Memory B cell (primary cell): ENCODE measurements at regions not wholly inside any gene's neighbourhood (a gene's known extent, or its start where the extent isn't known, plus 50 kb on each side); places are given as distances from the start of the nearest gene placed in this dataset.

Experiments used
- ATAC-seq: fragments of 150-1000 bp; cut with Tn5 transposase; 2 replicates; pipeline ENCODE4 v1.10.0; 2021; ENCODE audit warnings: low read depth, mild to moderate bottlenecking, moderate library complexity
- DNase-seq, 2 donors: peaks; one replicate each; pipeline ENCODE4 v3.0.0; 2022; ENCODE audit warnings: low spot score in 2 of 2
- H3K27ac Mint-ChIP-seq: one replicate; pipeline ENCODE4 v1.8.0; 2022; ENCODE audit warnings: mild to moderate bottlenecking, moderate library complexity, mixed read lengths
- H3K27me3 Mint-ChIP-seq: one replicate; pipeline ENCODE4 v1.8.0; 2022; ENCODE audit warnings: mixed read lengths
- H3K36me3 Mint-ChIP-seq: one replicate; pipeline ENCODE4 v1.8.0; 2022; ENCODE audit warnings: mild to moderate bottlenecking, mixed read lengths
- H3K4me1 Mint-ChIP-seq: one replicate; pipeline ENCODE4 v1.8.0; 2022; ENCODE audit warnings: mixed read lengths
- H3K4me3 Mint-ChIP-seq: one replicate; pipeline ENCODE4 v1.8.0; 2022; ENCODE audit warnings: mild to moderate bottlenecking, moderate library complexity, mixed read lengths
- H3K9me3 Mint-ChIP-seq: one replicate; pipeline ENCODE4 v1.8.0; 2022; ENCODE audit warnings: mixed read lengths

GRCh38 chr9:89655990-89656657, 51.3 kb downstream of the GADD45G start:
- no peak overlapping the region for H3K4me3 Mint-ChIP-seq
- H3K9me3 Mint-ChIP-seq, result no peaks in the 10 kb centered on the region
- ATAC-seq (no peak), DNase-seq (no peak)
- peaks cover 11% of the 10 kb centered on the region for H3K4me1 Mint-ChIP-seq
- H3K27ac Mint-ChIP-seq, result no peak overlapping the region
- H3K27me3 Mint-ChIP-seq, result peaks cover 16% of the 10 kb centered on the region
- no peaks in the 10 kb centered on the region for H3K36me3 Mint-ChIP-seq

- ATAC-seq (no peak), DNase-seq (no peak)
- Mint-ChIP-seq H3K4me3 (no peak overlapping the region), H3K27ac (no peak overlapping the region), H3K9me3 (no peaks in the 10 kb centered on the region), H3K4me1 (peaks cover 11% of the 10 kb centered on the region), H3K27me3 (peaks cover 16% of the 10 kb centered on the region), H3K36me3 (no peaks in the 10 kb centered on the region)
Measured at GRCh38 chr9:89657295-89657694, 52.5 kb downstream of the GADD45G start.

DNA sequence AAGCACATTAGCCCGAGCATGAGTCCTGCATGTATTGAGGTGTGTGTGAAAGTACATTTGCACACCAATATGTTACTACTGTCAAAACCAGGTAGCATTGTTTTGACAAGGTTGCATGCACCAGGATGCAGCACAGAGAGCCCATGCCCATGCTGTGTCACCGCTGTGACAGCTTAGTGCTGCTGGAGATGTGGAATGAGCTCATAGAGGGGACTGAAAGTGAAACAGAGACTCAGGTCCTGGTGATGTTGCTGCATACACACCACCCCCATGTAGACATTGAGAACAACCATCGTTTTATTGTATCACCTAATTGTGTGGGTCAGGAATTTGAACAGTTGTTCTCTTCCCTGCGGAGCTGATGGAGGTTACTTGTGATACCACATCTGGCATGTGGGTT, 53.0 kb downstream of the GADD45G start:
- Mint-ChIP-seq H3K4me3 (no peak overlapping the region), H3K36me3 (no peaks in the 10 kb centered on the region), H3K9me3 (no peaks in the 10 kb centered on the region), H3K4me1 (peaks cover 11% of the 10 kb centered on the region), H3K27me3 (peaks cover 16% of the 10 kb centered on the region), H3K27ac (no peak overlapping the region)
- no peak for DNase-seq
- no peak for ATAC-seq

GRCh38 chr9:89658401-89658800, 53.6 kb downstream of the GADD45G start:
- H3K9me3 Mint-ChIP-seq, result no peaks in the 10 kb centered on the region
- no peak overlapping the region for H3K4me3 Mint-ChIP-seq
- H3K27me3 Mint-ChIP-seq, result peaks cover 21% of the 10 kb centered on the region
- no peak for DNase-seq
- H3K4me1 Mint-ChIP-seq, result peaks cover 11% of the 10 kb centered on the region
- H3K27ac Mint-ChIP-seq, result no peak overlapping the region
- ATAC-seq, result no peak
- H3K36me3 Mint-ChIP-seq, result no peaks in the 10 kb centered on the region

DNA sequence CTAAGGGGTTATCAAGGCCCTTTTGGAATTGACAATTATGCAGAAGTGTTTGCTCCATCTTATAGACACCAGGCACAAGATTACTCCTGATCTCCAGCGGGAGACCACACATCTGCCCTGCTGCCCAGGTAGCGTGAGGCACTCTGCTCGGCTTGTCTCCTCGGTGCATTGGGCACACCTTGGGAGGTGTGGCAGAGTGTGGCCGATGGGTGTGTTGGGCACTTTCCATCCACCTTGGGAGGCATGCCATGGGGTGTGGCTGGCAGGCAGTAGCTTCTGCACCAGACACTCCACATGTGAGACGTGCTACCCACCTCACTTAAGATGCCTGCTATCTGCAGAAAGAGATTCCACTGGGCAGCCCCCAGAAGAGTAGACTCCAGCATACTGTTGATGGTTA, 54.1 kb downstream of the GADD45G start:
- DNase-seq (no peak), ATAC-seq (no peak)
- Mint-ChIP-seq H3K4me1 (peaks cover 11% of the 10 kb centered on the region), H3K36me3 (no peaks in the 10 kb centered on the region), H3K9me3 (no peaks in the 10 kb centered on the region), H3K27ac (no peak overlapping the region), H3K27me3 (peaks cover 21% of the 10 kb centered on the region), H3K4me3 (no peak overlapping the region)

DNA sequence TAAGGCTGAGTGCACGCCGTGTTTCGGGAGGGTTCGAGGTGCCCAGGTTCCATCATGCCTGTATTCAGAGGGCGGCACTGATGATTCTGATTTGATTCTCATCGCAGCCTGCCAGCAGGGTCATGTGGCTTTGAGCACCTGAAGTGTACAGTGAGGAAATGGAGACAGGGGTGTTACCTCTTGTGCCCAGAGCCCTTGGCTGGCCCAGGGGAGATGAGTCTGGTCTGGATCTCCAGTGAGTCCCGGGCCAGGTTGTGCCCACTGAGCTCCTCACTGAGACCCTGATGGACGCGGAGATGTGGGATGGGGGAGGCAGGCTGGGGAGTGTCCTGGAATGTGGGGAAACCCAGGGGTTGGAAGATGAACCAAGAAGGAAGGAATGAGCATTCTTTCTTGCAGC, 54.7 kb downstream of the GADD45G start:
- no peak for ATAC-seq
- peaks cover 21% of the 10 kb centered on the region for H3K27me3 Mint-ChIP-seq

GRCh38 chr9:89659891-89660685, 55.3 kb downstream of the GADD45G start:
- ATAC-seq, result no peak
- Mint-ChIP-seq H3K27ac (no peak overlapping the region), H3K36me3 (no peaks in the 10 kb centered on the region), H3K4me1 (peaks cover 11% of the 10 kb centered on the region), H3K9me3 (no peaks in the 10 kb centered on the region), H3K27me3 (peaks cover 18% of the 10 kb centered on the region), H3K4me3 (no peak overlapping the region)
- no peak for DNase-seq

More for the DNA sequence above, 54.7 kb downstream of the GADD45G start:
- Mint-ChIP-seq H3K9me3 (no peaks in the 10 kb centered on the region), H3K36me3 (no peaks in the 10 kb centered on the region), H3K4me1 (peaks cover 11% of the 10 kb centered on the region), H3K4me3 (no peak overlapping the region), H3K27ac (no peak overlapping the region)
- DNase-seq, result no peak

- H3K27me3 Mint-ChIP-seq, result peaks cover 19% of the 10 kb centered on the region
- no peak for DNase-seq
- no peak overlapping the region for H3K27ac Mint-ChIP-seq
- no peaks in the 10 kb centered on the region for H3K9me3 Mint-ChIP-seq
- ATAC-seq, result no peak
- no peaks in the 10 kb centered on the region for H3K36me3 Mint-ChIP-seq
- H3K4me1 Mint-ChIP-seq, result peaks cover 7% of the 10 kb centered on the region
- no peak overlapping the region for H3K4me3 Mint-ChIP-seq
Measured at GRCh38 chr9:89661391-89661949, 56.7 kb downstream of the GADD45G start.

GRCh38 chr9:89661956-89662717, 57.3 kb downstream of the GADD45G start:
- Mint-ChIP-seq H3K36me3 (no peaks in the 10 kb centered on the region), H3K4me1 (peaks cover 2% of the 10 kb centered on the region), H3K27me3 (peaks cover 16% of the 10 kb centered on the region), H3K27ac (no peak overlapping the region), H3K9me3 (no peaks in the 10 kb centered on the region), H3K4me3 (no peak overlapping the region)
- no peak for ATAC-seq
- DNase-seq, result no peak

DNA sequence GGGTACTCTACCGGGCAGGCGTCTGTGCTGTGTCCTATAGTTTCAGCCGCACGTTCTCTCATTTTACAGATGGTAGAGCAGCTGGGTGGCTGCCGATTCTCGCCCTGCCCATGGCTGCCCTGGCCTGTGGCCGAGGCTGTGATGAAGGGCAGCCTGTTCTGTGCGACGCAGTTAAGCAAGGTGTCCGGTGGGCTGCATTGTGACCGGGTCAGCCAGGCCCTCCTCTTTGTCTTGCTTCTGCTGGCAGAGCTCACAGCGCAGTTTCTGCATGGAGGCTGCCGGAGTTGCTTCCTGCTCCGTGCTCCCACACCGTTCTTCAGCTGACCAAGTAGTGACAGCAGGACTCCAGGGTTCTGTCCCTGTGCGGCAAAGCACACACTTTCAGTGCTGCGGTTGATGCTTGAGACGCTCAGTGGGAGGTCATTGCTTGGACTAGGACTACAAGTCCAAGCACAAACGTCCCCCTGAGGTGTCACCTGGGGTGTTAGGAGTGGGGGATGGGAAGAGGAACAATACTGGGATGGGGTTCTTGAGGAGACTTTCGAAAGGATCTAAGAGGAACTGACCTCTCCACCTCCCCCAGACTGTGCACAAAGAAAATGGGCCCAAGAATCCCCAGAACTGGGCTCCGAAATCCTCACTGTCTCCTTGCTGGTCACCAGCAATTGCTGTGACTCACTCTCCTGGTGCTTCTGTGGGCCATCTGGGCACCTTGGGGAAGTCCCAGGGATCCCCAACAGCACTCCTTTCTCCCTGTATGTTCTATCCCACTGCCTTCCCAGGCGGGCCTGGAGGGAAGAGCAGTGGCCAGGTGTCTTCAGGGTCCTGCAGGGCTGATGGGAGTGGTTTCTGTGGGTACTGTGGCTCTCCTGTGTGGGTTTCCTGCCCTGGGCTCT, 58.2 kb downstream of the GADD45G start:
- Mint-ChIP-seq H3K4me3 (no peak overlapping the region), H3K9me3 (no peaks in the 10 kb centered on the region), H3K36me3 (no peaks in the 10 kb centered on the region), H3K27me3 (peaks cover 18% of the 10 kb centered on the region), H3K27ac (no peak overlapping the region), H3K4me1 (no peaks in the 10 kb centered on the region)
- no peak for ATAC-seq
- no peak for DNase-seq

- Mint-ChIP-seq H3K9me3 (no peaks in the 10 kb centered on the region), H3K4me1 (no peaks in the 10 kb centered on the region), H3K27me3 (peaks cover 16% of the 10 kb centered on the region), H3K4me3 (no peak overlapping the region), H3K36me3 (no peaks in the 10 kb centered on the region), H3K27ac (no peak overlapping the region)
- DNase-seq (no peak), ATAC-seq (no peak)
Measured at GRCh38 chr9:89663614-89663970, 58.8 kb downstream of the GADD45G start.

GRCh38 chr9:89664010-89664409, 59.2 kb downstream of the GADD45G start:
- peaks cover 19% of the 10 kb centered on the region for H3K27me3 Mint-ChIP-seq
- H3K27ac Mint-ChIP-seq, result no peak overlapping the region
- no peaks in the 10 kb centered on the region for H3K36me3 Mint-ChIP-seq
- H3K4me3 Mint-ChIP-seq, result no peak overlapping the region
- DNase-seq (no peak), ATAC-seq (no peak)
- no peaks in the 10 kb centered on the region for H3K4me1 Mint-ChIP-seq
- no peaks in the 10 kb centered on the region for H3K9me3 Mint-ChIP-seq

DNA sequence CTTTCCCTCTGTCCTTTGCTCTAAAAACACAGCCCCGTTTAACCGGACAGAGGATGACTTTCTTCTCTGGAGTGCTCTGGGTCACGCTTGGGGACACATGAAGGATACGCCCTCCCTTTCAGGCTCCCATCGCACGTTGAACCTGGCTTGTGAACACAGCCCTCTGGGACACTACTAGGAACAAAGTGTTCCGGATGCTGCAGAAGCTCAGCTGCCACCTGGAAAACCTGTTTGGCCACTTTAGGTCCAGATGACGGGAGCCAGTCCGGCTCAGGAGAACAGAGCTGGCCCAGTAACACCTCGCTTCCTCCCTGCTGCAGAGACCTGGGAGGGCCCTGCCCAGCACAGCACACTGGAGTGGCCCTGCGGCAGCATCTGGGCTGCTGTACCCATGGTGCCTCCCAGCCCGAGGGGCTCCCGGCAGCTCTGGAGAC, 60.1 kb downstream of the GADD45G start:
- Mint-ChIP-seq H3K27ac (no peak overlapping the region), H3K27me3 (peaks cover 15% of the 10 kb centered on the region), H3K36me3 (no peaks in the 10 kb centered on the region)

More for the DNA sequence above, 60.1 kb downstream of the GADD45G start:
- no peak for ATAC-seq
- Mint-ChIP-seq H3K4me1 (no peaks in the 10 kb centered on the region), H3K9me3 (no peaks in the 10 kb centered on the region), H3K4me3 (no peak overlapping the region)
- DNase-seq, result no peak
